ENCODE measurements at regions not wholly inside any gene's neighbourhood (a gene's known extent, or its start where the extent isn't known, plus 50 kb on each side); places are given as distances from the start of the nearest gene placed in this dataset.

DNA sequence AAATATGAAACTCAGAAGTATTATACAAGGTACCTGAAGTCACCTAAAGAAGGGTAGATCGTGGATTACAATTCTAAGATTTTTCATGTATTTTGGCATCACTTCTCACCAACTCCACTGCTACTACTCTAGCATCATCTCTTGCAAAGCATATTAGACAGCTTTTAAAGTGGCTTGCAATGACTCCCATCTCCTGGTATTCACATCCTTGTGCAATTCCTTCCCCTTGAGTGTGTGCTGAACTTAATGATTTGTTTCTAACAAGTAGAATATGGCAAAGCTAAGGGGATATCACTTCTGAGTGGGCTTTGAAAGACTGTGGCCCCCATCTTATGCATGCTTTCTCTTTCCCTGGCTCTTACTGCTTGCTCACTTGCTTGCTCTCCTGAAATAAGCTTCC is 280.2 kb downstream of the SNX13 start:
- no peak for DNase-seq

DNA sequence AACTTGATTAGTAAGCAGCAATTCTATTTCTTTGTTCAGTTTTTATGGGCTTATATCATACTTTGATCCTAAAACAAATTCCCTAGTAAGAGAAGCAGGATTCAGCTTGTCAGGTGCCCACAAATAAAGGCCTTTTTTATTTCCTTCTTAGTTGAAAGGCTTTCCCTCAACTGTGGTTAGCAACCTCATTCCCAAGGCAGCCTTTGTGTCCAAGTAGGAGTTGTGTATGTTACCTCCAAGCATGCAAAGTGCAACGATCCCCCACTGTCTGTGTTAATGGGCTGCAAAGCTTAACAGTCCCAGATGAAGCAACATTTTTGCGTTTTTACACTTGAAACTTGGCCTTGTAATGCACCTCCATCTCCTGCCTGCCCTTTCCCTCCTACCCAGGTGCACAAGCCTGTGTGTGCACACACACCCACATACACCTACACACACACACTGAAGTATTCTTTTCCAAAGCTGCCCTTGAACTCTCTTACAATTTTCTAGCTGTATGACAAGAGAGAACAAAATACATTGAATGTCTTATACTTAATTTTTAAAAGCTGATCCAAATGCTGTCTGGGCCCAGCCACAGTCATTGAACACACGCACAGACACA is 278.2 kb downstream of the SNX13 start:
- no peak for DNase-seq

DNA sequence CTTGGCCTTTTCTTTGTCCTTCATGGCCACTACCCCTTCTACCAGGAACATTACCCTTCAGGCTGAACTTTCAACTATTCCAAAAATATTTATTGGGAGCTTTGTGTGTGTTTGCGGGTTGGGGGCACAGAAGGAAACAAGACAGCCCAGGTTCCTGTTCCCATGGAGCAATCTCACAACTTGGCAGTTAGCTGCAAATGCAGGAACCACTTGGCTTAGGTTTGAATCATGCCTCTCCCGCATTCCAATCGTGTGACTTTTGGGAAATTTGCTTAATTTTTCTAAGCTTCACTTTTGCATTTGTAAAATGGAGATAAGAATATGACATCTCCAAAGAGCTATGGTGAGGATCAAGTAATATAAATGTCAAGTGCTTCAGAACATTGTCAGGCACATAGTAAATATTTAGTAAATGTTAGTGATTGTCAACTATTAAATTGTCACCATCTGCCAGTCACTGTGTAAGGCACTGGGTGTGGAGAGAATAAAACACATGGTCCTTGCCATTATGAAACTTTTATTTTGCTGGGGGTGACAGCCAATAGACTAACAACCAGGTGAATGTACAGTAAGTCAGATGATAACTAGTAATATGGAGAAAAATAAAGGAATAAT is 277.1 kb downstream of the SNX13 start:
- no peak for DNase-seq

DNA sequence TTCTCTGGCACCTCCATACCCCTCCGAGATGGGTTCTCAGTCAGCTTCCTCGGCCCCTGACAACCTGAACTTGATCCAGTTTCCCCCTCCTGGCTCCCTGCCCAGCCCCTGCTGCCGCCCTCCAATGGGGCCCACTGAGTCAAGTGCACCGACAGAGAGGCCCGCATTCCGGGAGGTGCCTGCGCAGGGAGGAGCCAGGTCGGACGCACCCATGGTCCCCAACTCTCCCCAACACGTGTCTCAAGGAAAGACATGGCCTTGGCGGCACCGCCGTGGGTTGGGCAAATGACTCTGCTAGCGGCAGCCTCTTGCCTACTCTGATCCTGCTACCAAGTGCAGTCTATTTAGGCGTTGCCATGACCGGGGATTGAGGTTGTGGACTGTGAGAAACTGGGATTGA is 275.3 kb downstream of the SNX13 start:
- no peak for DNase-seq

DNA sequence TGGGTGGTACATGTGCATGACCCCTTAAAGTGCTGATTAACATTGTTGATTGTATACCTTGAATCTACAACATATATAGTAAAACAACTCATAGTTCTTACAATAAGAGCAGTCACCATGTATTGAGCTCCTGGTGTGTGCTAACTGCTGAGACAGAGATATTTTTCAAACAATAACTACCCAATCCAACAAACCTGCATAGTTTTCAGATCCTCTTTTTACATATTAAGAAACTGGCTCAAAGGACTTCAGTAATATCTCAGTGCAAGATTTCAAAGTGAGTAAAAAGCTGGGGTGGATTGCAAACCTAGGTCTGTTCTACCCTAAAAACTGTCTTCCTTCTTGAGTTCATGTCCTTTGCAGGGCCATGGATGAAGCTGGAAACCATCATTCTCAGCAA is 272.2 kb downstream of the SNX13 start:
- DNase-seq = no peak

DNA sequence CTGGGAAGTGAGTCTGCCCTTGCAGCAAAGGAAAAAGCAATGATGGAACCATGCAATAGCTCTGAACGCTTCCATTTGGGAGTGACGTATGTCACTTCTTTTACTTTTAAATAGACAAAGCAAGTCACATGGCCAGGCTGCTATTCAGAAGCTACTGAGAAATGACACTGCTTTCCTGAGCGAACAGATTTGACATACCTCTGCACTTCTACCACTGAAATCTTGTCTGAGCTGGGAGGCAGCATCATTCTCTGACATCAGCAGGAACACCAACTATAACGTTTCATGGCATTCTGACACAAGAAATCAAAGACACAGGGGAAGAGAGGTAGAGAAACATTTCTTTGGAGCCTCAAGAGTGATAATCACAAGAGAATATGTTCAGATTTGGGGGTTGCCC is 271.1 kb downstream of the SNX13 start:
- DNase-seq = no peak

DNA sequence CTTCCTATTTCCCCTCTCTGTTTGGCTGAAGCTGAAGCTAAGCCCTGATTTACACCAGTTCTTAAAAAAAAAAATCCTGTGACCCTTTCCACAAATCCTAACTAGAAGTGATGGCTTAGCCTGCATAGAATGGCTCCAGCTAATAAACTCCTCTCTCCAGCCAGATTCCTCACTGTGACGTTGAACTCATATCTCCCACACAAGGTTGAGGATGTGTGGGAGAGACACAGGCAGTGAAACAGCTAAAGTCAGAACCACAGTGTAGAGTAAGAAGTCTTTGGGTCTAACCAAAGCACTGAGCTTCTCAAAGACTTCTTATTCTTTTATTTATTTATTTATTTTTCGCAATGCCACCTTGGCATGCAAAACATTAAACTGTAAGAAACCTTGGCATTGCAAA is 268.3 kb downstream of the SNX13 start:
- DNase-seq = no peak

DNA sequence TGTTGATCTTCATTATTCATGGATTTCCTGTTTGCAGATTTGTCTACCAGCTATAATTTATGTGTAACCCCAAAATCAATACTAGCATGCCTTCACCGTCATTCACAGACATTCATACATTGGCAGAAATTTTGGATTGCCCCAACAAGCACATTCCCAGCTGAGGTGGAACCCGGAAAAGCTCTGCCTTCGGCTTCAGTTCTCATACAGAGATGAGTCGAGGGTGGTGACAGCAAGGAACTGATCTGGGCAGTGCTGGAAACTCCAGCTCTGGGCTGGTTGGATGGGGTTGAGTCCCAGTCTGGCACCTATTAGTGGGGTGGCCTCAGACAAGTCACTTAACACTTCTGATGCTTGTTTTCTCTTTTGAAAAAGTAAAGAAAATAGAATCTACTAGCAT is 267.5 kb downstream of the SNX13 start:
- DNase-seq = no peak

DNA sequence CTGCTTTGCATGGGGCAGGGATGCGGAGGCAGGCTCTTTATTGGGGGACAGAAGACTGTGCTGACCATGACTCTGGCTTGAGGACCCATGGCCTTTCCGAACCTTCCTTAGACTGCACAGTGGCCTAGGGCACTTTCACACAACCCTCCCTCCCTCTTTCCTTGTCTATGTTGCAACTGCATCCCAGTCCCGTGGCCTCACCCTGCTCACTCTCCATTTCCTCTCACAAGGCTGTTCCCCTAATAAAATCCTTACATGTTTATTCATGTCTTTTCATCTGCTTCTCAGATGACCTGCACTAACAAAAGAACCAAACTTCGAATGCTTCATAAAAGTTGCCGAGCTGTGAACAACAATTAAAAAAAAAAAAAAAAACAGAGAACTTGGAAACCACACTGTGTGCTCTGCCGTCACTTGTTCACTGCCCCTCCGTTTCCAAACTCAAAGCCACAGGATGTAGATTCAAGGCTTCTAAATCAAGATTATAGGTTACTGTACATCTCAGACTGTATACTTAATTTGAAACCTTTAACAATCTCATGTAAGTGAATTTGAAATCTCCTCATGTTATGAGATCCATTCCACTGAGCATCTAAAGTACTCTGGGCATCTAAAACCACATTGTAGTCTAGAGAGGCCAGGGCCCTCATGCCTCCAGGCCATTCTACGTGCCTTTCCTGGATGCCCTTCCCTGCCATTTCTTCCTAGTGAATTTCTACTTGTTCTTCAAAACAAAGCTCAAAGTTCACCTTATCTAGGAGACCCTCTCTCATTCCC is 265.9 kb downstream of the SNX13 start:
- no peak for DNase-seq

DNA sequence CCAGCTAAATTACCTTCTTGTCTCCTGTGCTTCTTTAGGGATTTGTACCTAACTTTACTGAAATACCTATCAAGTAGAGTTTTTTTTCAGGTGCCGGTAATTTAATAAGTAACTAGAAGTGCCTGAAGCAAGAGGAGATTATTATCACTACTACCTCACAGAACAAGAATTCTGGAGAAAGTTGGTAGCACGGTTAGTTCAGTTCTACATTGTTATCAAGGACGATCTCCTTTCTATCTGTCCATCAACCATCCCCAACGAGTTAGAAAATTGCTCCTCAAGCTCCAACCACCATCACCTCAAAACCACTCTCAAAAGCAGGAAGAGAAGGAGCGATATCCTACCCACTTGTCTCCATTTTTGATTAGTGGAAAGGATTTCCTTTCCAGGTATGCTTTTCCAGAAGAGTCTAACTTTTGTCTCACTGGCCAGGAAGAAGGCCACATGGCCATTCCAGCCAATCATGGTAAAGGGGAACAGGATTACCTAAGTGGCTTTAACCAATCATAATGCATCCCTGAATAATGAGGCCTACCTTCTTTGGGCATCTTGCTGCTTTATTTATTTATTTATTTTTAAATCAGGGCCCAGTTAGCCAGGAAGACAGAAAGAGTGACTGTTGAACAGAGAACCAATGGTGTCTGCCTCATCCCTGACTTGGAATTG is 265.2 kb downstream of the SNX13 start:
- DNase-seq = no peak

DNA sequence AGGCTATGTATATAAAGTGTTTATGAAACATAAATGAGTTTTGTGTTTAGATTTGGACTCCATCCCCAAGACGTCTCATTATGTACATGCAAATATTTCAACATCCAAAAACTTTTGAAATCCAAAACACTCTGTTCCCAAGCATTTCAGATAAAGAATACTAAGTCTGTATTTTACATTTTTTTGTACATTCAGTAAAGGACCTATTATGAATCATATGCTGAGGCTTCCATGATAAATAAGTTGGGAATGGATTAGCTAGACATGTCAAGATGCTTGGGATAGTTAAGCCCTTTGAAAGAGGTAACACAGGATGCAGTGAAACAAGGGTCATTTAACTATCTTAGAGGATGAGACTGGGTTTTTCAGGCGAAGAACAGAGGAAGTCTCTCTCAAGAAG is 262.9 kb downstream of the SNX13 start:
- DNase-seq = no peak

DNA sequence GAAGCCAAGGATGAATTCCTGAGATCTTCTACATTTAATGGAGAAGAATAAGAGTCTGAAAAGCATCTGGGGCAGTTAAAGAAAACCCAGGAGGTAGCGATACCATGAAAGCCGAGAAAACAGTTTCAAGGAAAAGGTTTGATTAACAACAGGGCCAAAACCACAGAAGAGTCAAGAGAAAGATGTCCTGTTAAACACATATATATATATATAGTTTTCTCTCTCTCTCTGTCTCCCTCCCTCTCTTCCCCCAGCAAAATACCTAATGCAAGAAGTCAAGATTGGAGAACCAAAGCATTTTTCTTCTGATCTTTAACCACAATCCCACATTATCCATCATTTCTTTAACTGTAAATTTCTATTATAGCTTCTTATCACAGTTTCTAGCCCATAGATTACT is 261.4 kb downstream of the SNX13 start:
- DNase-seq = no peak

DNA sequence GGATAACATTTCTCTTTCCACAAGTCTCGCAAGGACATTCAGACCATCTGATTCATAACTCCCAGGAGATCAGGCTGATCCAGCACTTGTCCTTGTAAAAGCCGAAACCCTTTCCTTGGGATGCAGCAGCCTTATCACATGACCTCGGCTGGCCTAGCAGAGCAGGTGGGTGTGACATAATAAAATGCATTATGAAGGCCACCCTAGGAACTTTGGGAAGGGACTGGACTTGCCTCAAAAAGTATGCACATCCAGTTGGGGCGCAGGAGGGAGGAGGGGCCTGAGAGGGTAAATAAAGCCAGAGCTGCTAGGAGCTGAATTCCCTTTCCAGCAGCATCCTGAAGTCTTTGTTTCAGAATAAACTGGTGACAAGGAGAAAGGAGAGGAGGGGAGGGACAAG is 260.8 kb downstream of the SNX13 start:
- DNase-seq = no peak

DNA sequence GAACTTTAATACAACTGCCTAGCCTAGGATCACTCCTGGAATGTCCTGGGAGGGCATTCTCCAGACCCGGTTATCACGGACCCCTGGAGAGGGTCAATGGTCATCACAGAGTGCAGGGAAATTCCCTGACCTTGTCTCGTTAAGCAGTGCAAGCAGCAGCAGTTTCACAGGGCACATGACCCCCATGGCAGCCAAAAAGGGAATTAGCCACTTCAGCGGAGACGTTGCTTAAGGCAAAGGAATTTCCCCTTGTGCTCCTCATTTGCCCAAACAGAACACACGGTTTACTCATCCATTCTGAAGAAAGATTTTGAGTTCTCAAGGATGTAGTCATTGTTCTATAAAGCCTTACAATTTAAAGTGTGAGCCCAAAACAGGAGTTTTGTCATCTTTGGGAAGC is 260.3 kb downstream of the SNX13 start:
- no peak for DNase-seq

DNA sequence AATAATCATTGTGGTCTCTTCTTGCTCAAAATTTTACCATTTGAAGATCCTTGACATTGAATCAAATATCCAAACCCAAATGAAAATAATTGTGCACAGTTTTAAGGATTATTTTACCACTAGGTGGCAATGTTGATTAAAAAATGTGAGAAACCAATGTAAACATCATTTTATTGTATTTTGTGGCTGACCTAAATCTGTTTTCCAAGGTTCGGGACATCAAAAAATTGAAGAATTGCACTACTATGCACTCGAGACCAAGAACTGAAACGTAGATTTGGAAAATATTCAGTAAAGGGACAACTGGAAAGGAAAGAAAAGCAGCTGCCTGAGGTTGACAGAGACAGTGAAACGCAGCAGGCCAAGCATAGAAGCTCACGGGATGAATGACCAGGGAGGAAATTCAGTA is 259.3 kb downstream of the SNX13 start:
- no peak for DNase-seq

DNA sequence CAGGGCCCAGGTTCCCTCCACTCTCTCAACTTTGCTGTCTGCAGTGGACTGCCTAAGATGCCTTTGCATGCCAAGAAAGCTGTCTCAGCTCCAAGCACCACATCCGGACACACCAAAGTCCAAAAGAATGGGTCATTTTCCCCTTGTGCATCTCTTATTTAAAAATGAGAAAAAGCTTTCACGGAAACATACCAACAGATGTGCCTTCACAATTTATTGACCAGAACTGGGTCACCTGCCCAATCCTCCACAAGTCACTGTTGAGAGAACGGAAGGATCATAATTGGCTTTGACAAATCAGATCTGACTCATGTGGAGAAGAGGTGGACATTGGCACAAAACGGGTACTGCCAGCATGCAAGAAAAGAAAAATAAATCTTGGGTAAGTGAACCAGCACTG is 258.3 kb downstream of the SNX13 start:
- no peak for DNase-seq

DNA sequence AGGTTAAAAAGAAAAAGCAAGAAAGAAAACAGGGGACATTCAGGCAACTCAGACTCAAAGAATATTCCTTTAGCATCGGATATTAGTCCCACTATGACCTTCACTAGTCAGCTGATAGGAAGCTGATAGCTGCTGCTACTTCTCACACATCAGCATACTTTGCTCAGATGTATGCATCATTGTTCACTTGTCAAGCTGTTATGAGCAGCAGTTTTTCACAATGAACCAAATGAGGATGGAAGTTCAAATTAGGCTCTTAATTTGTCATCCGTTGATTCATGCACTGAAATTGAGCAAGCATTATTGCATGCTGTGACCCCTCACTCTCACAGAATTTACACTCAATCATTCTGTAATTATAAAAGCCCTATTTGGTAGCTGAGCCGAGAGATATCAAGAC is 257.7 kb downstream of the SNX13 start:
- DNase-seq = no peak

DNA sequence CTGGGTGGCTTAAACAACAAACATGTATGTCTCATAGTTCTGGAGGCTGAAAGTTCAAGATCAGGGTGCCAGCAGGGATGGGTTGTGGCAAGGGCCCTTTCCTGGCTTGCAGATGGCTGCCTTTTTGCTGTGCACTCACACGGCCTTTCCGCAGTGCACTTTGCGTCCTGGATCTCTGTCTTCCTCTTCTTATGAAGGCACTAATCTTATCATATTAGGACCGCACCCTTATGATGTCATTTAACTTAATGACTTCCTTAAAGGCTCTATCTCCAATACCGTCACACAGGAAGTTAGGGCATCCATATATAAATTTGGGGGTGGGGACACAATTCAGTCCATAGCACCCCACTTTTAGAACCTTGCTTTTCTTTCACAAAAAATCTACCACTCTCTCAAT is 255.2 kb downstream of the SNX13 start:
- no peak for DNase-seq

DNA sequence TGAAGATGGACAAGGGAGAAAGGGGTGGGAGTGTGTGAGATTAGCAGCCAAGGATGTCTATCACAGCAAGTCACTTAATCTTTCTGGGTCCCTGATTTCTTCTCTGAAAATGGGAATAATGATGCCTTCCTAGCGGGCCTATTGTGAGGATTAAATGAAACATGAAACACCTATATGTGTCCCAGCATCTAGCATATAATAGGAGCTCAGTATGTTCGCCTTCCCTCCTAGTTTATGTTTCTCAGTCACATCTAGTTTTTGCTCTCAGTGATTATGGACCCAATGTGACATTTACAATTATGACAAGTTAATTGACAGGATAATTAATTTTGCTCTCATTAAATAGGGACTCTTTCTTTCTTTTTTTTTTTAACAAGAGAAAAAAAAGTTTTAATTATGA is 252.9 kb downstream of the SNX13 start:
- no peak for DNase-seq

DNA sequence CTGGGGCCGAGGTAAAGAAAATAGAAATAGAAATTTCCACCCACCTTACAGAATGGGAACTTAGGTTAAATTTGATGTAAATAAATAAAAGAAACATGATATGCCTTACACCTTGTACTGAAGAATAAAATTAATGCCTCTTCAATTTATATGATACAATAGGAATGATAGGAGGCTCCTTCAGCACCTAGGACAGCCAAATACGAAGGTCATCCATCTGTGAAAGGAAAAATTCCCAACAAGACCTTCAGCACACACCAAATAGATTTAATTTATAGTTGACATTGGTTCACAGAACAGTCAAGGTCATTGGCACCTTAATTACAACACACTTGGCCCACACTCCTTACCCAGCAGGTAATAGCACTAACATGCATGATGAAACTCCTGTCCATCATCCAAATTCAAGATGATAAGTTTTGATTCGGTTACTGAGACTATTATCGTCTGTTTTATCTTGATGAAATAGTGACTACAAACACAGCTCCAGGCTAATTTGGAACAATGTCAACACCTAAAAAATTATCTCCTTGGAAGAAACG is 250.9 kb downstream of the SNX13 start:
- DNase-seq = no peak

DNA sequence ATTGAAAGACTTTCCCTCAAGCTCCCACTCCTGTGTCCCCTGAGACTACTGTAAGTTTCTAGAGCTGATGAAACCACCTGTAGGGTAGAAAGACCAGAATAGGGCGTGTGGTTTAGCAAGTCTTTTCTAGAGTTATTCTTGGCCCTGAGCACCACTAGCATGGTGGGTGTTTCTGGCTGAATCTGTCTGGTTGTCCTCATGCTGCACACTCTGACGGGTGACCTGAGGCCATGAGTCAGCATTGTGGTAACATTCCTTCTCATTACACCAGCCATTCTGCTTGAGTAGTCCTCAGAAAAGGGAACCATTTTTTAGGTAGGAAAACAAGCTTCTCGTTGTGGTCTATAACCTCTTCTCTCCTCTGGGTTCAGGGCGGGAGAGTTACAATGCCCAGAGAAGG is 250.3 kb downstream of the SNX13 start:
- DNase-seq = no peak

DNA sequence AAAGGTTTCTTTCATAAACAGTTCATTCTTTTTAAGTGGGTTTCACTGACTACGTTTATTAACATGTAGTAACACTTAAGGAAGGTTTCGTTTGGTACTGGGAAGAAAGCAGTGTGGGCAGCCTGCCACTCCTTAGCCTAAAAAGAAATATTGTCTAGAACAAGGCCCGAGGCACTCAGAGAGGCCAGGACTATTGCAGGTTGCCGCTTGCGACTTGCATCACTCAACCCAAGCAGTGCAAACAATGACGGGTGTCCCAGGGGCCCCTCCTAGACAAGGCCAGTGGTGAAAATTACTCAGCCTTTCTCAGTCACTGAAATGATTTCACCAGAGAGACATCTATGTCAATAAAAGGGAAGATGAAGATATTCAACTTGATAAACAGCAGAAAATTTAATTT is 243.9 kb downstream of the SNX13 start:
- DNase-seq = no peak

DNA sequence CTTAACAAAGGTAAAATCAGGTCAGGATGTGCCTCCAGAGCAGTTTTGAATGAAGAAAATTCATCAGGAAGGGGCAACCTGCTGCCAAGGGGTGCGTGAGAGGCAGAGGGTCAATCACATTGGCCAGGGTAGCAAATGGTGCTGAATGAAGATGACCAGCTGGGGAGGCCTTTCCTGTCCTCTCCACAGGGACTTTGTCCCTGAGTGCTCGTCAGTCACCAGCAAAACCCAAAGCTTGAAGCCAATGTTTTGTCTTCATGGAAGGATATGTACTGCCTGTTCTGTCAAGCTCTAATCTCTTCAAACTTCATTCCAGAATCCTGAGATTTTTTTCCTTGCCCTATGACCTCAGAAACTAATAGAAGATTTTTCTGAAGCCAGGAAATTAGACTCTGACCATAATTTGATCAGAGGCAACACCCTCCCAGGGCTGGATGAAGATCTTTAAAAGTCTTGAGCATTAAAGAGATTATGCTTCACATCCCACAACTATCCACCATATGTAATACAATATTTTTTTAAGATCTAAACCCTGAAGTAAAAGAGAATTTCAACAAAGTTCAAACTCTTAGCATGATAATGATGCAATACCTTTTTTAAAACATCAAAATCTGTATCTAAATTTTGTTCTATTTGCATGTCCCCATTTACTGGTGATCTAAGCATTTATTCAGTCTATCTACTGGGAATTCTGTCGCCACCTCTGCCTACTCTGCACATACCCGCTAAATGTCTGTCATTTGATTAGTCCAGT is 243.0 kb downstream of the SNX13 start:
- DNase-seq = no peak
